Astrocyte (in vitro differentiated cells and primary cell): ENCODE measurements at regions not wholly inside any gene's neighbourhood (a gene's known extent, or its start where the extent isn't known, plus 50 kb on each side); places are given as distances from the start of the nearest gene placed in this dataset.
"Not testable (repeated sequence)": the region's sequence is repeated elsewhere in the genome, so short reads cannot be mapped to it uniquely, and the experiment has no call there.

ENCODE experiments used
- DNase-seq: peaks from one replicate; pipeline ENCODE4 v3.0.0-alpha.2; 2010; ENCODE audit warnings: low read depth
- FAIRE-seq: peaks from 2 replicates; lab custom pipeline; 2011; peaks lifted over from hg19 to GRCh38; lab: Jason Lieb, UNC
- H2AFZ ChIP-seq: 2 replicates; pipeline ENCODE4 v1.6.0; 2012; ENCODE audit warnings: low read depth, low read length, inconsistent platforms
- H3K27ac ChIP-seq: 2 replicates; pipeline ENCODE4 v1.5.1; 2011; ENCODE audit warnings: low read depth, low read length, inconsistent platforms
- H3K27me3 ChIP-seq: 2 replicates; pipeline ENCODE4 v1.6.0; 2011; ENCODE audit warnings: low read length, inconsistent platforms; ENCODE audit not compliant: insufficient read depth
- H3K36me3 ChIP-seq: 2 replicates; pipeline ENCODE4 v1.5.1; 2011; ENCODE audit warnings: low read length, inconsistent platforms; ENCODE audit not compliant: insufficient read depth
- H3K4me1 ChIP-seq: 2 replicates; pipeline ENCODE4 v1.5.1; 2011; ENCODE audit warnings: low read length, inconsistent platforms; ENCODE audit not compliant: insufficient read depth
- H3K4me2 ChIP-seq: 2 replicates; pipeline ENCODE4 v1.6.0; 2012; ENCODE audit warnings: low read length, inconsistent platforms
- H3K4me3 ChIP-seq: 2 replicates; pipeline ENCODE4 v1.5.1; 2011; ENCODE audit warnings: low read depth, mild to moderate bottlenecking, low read length, inconsistent platforms; ENCODE audit not compliant: insufficient read depth
- H3K79me2 ChIP-seq: 2 replicates; pipeline ENCODE4 v1.6.0; 2012; ENCODE audit warnings: mild to moderate bottlenecking, low read length, inconsistent platforms; ENCODE audit not compliant: insufficient read depth
- H3K9ac ChIP-seq: 2 replicates; pipeline ENCODE4 v1.6.0; 2012; ENCODE audit warnings: mild to moderate bottlenecking, low read length, inconsistent platforms
- H3K9me3 ChIP-seq: 2 replicates; pipeline ENCODE4 v1.5.1; 2012; ENCODE audit warnings: low read depth, mild to moderate bottlenecking, low read length, inconsistent platforms; ENCODE audit not compliant: insufficient read depth
- H4K20me1 ChIP-seq: 2 replicates; pipeline ENCODE4 v1.6.0; 2012; ENCODE audit warnings: low read length, inconsistent platforms; ENCODE audit not compliant: insufficient read depth
- H3K27ac Mint-ChIP-seq: one replicate; pipeline ENCODE4 v1.8.0; 2021; ENCODE audit warnings: mild to moderate bottlenecking, mixed read lengths; ENCODE audit not compliant: unreplicated experiment
- H3K27me3 Mint-ChIP-seq: one replicate; pipeline ENCODE4 v1.8.0; 2021; ENCODE audit warnings: low read depth, mixed read lengths; ENCODE audit not compliant: unreplicated experiment
- H3K36me3 Mint-ChIP-seq: one replicate; pipeline ENCODE4 v1.8.0; 2021; ENCODE audit warnings: low read depth, mixed read lengths; ENCODE audit not compliant: unreplicated experiment
- H3K4me1 Mint-ChIP-seq: one replicate; pipeline ENCODE4 v1.8.0; 2021; ENCODE audit warnings: low read depth, mixed read lengths; ENCODE audit not compliant: unreplicated experiment
- H3K4me3 Mint-ChIP-seq: one replicate; pipeline ENCODE4 v1.8.0; 2021; ENCODE audit warnings: mild to moderate bottlenecking, moderate library complexity, mixed read lengths; ENCODE audit not compliant: unreplicated experiment
- H3K9me3 Mint-ChIP-seq: one replicate; pipeline ENCODE4 v1.8.0; 2021; ENCODE audit warnings: mild to moderate bottlenecking, mixed read lengths; ENCODE audit not compliant: unreplicated experiment
- CTCF ChIP-seq: IDR thresholded peaks from 2 replicates; pipeline ENCODE4 v1.5.1; 2011; ENCODE audit warnings: low read depth, mild to moderate bottlenecking, inconsistent platforms, low read length, moderate library complexity; ENCODE audit not compliant: insufficient read depth
- EZH2 ChIP-seq: IDR thresholded peaks from 2 replicates; pipeline ENCODE4 v1.6.1; 2012; ENCODE audit warnings: mild to moderate bottlenecking, low read length, inconsistent platforms; ENCODE audit not compliant: insufficient read depth

DNA sequence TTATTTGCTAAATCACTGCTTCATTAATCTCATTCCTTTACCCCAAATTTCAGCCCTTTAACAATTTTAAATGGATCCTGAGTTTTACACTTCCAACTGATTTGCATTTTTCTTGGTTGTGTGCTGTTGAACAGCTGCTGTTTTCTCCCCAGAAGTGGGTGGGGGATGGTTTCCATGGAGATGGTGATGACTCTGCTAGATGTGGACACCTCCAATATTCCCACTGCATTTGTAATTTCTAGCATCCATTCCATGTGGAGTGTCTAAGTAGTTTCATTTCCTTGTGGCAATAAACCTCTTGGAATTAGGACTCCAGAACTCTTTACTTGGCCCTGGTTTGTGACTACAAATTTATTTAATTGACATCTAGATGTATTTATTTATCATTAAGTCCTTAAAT, 330.4 kb downstream of the GBA3 start:
- no peak overlapping the region for H3K4me3 ChIP-seq
- no peaks in the 10 kb centered on the region for H3K27me3 ChIP-seq
- H3K27me3 Mint-ChIP-seq: no peaks in the 10 kb centered on the region
- peaks cover 31% of the 10 kb centered on the region for H3K4me1 Mint-ChIP-seq
- DNase-seq (no peak), FAIRE-seq (no peak)
- H3K36me3 Mint-ChIP-seq: no peaks in the 10 kb centered on the region
- peak overlapping the region; percentile 30 for H3K4me3 Mint-ChIP-seq
- peak overlapping the region; percentile 91 for H3K27ac Mint-ChIP-seq
- H3K9me3 ChIP-seq: no peaks in the 10 kb centered on the region
- H3K79me2 ChIP-seq: no peaks in the 10 kb centered on the region
- no peak overlapping the region for H3K4me2 ChIP-seq
- H2AFZ ChIP-seq: no peak overlapping the region
- H3K27ac ChIP-seq: no peak overlapping the region
- TF ChIP-seq EZH2 (no peak), CTCF (no peak)
- H3K36me3 ChIP-seq: no peaks in the 10 kb centered on the region
- H3K9ac ChIP-seq: no peak overlapping the region
- H3K4me1 ChIP-seq: no peaks in the 10 kb centered on the region
- H4K20me1 ChIP-seq: no peaks in the 10 kb centered on the region
- no peaks in the 10 kb centered on the region for H3K9me3 Mint-ChIP-seq

DNA sequence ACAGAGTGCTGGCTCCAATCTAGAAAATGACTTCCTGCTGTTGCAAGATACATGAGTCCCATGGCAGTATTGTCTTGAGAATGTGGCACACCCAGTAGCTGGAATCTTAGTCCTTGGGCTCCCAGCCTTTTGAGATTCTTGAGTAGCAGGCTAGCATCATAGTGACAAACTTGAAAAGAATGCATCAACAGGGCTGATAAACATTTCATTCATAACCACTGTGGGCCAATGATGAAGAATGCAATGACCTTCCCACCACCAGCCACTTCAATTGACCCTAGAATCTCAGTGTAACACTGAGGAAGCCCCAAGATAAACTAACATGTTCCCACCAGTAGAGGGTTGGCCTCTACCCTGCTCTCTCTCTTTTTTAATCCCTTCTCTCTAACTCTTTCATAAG, 329.3 kb downstream of the GBA3 start:
- H3K79me2 ChIP-seq: no peaks in the 10 kb centered on the region
- no peaks in the 10 kb centered on the region for H4K20me1 ChIP-seq
- no peak overlapping the region for H3K4me3 Mint-ChIP-seq
- H3K27me3 Mint-ChIP-seq: no peaks in the 10 kb centered on the region
- H3K4me1 Mint-ChIP-seq: peaks cover 31% of the 10 kb centered on the region
- FAIRE-seq (peak; percentile 49), DNase-seq (peak; percentile 95)
- peak overlapping the region; percentile 1 for H3K4me2 ChIP-seq
- peak; percentile 8 for TF ChIP-seq CTCF
- TF ChIP-seq EZH2: no peak
- no peaks in the 10 kb centered on the region for H3K36me3 ChIP-seq
- no peak overlapping the region for H3K9ac ChIP-seq
- H3K36me3 Mint-ChIP-seq: no peaks in the 10 kb centered on the region
- H3K4me3 ChIP-seq: no peak overlapping the region
- H3K27ac ChIP-seq: peak overlapping the region; percentile 35
- H3K9me3 Mint-ChIP-seq: no peaks in the 10 kb centered on the region
- H2AFZ ChIP-seq: no peak overlapping the region
- H3K27ac Mint-ChIP-seq: peak overlapping the region; percentile 91
- no peaks in the 10 kb centered on the region for H3K9me3 ChIP-seq
- H3K4me1 ChIP-seq: no peaks in the 10 kb centered on the region
- no peaks in the 10 kb centered on the region for H3K27me3 ChIP-seq

- no peak for FAIRE-seq
- Mint-ChIP-seq H3K27ac (peak overlapping the region; percentile 91), H3K36me3 (no peaks in the 10 kb centered on the region), H3K9me3 (no peaks in the 10 kb centered on the region), H3K4me3 (no peak overlapping the region), H3K27me3 (no peaks in the 10 kb centered on the region), H3K4me1 (peaks cover 31% of the 10 kb centered on the region)
- TF ChIP-seq EZH2: no peak
- no peak for TF ChIP-seq CTCF
- Histone ChIP-seq H3K36me3 (no peaks in the 10 kb centered on the region), H3K4me2 (no peak overlapping the region), H3K27me3 (no peaks in the 10 kb centered on the region), H3K4me1 (no peaks in the 10 kb centered on the region), H3K4me3 (no peak overlapping the region), H3K9ac (no peak overlapping the region), H2AFZ (no peak overlapping the region), H4K20me1 (no peaks in the 10 kb centered on the region), H3K27ac (peak overlapping the region; percentile 35), H3K9me3 (no peaks in the 10 kb centered on the region), H3K79me2 (no peaks in the 10 kb centered on the region)
- DNase-seq: no peak
These were observed 328.3 kb downstream of the GBA3 start for GRCh38 chr4:23021040-23021439.

DNA sequence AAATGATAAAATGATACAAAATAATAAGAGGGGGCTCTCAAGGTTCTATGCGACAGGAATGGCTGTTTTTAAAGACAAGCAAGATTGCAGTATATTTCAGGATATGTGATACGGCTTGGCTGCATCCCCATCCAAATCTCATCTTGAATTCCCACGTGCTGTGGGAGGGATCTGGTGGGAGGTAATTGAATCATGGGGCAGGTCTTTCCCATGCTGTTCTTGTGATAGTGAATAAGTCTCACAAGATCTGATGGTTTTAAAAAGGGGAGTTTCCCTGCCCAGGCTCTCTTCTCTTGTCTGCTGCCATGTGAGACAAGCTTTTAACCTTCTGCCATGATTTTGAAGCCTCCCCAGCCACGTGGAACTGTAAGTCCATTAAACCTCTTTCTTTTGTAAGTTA, 327.7 kb downstream of the GBA3 start:
- FAIRE-seq, H2AFZ ChIP-seq, H3K4me3 ChIP-seq, H3K9ac ChIP-seq, H3K36me3 ChIP-seq, H3K4me2 ChIP-seq, H3K36me3 Mint-ChIP-seq, DNase-seq, H3K9me3 Mint-ChIP-seq, H3K27ac ChIP-seq, H3K4me1 ChIP-seq, H3K27me3 Mint-ChIP-seq, H3K4me3 Mint-ChIP-seq, H3K9me3 ChIP-seq, H3K79me2 ChIP-seq, H3K27me3 ChIP-seq, H4K20me1 ChIP-seq: not testable (repeated sequence)
- peak overlapping the region; percentile 91 for H3K27ac Mint-ChIP-seq
- H3K4me1 Mint-ChIP-seq: peaks cover 31% of the 10 kb centered on the region
